GM12801 (cell line): ENCODE measurements at regions not wholly inside any gene's neighbourhood (a gene's known extent, or its start where the extent isn't known, plus 50 kb on each side); places are given as distances from the start of the nearest gene placed in this dataset.
A peak's percentile ranks its signal among the peaks of the same experiment; 100 is the strongest.

Experiments
- CTCF ChIP-seq: IDR thresholded peaks from one replicate; pipeline ENCODE4 v1.5.1; 2011; ENCODE audit warnings: control low read depth; ENCODE audit not compliant: insufficient read length; ENCODE audit errors: extremely low read depth

GRCh38 chr5:133761632-133762031 is 149.3 kb upstream of the FSTL4 start:
- no peak for TF ChIP-seq CTCF

GRCh38 chr5:133760532-133760931 is 148.2 kb upstream of the FSTL4 start:
- no peak for TF ChIP-seq CTCF

GRCh38 chr5:133758641-133759040 is 146.3 kb upstream of the FSTL4 start:
- TF ChIP-seq CTCF: no peak

- no peak for TF ChIP-seq CTCF
These were observed 145.1 kb upstream of the FSTL4 start for GRCh38 chr5:133757396-133757945.

GRCh38 chr5:133756756-133757155 is 144.4 kb upstream of the FSTL4 start:
- no peak for TF ChIP-seq CTCF

GRCh38 chr5:133756036-133756435 is 143.7 kb upstream of the FSTL4 start:
- TF ChIP-seq CTCF: no peak

- peak; percentile 10 for TF ChIP-seq CTCF
These were observed 142.3 kb upstream of the FSTL4 start for GRCh38 chr5:133754575-133755169.
